ENCODE measurements at regions not wholly inside any gene's neighbourhood (a gene's known extent, or its start where the extent isn't known, plus 50 kb on each side); places are given as distances from the start of the nearest gene placed in this dataset.

- H3K4me3 ChIP-seq (ENCODE audit: low read depth, low read length), result no peak overlapping the region
- no peak for DNase-seq (ENCODE audit: low read depth)
- no peak for TF ChIP-seq CTCF (IDR thresholded peaks at IDR 0.05; ENCODE audit: control insufficient read depth, extremely low read depth, insufficient read depth)
These were observed 73.1 kb upstream of the ACTRT2 start for GRCh38 chr1:2948001-2948750.

GRCh38 chr1:2948751-2949680, 72.3 kb upstream of the ACTRT2 start:
- no peak overlapping the region for H3K4me3 ChIP-seq (ENCODE audit: low read depth, low read length)
- no peak for DNase-seq (ENCODE audit: low read depth)
- TF ChIP-seq CTCF (IDR thresholded peaks at IDR 0.05; ENCODE audit: control insufficient read depth, extremely low read depth, insufficient read depth), result no peak

- no peak for TF ChIP-seq CTCF (IDR thresholded peaks at IDR 0.05; ENCODE audit: control insufficient read depth, extremely low read depth, insufficient read depth)
- H3K4me3 ChIP-seq (ENCODE audit: low read depth, low read length), result no peak overlapping the region
- DNase-seq (ENCODE audit: low read depth), result no peak
These were observed 71.0 kb upstream of the ACTRT2 start for GRCh38 chr1:2949966-2950925.

- DNase-seq (ENCODE audit: low read depth), result no peak
- H3K4me3 ChIP-seq (ENCODE audit: low read depth, low read length), result no peak overlapping the region
- no peak for TF ChIP-seq CTCF (IDR thresholded peaks at IDR 0.05; ENCODE audit: control insufficient read depth, extremely low read depth, insufficient read depth)
These were observed 70.4 kb upstream of the ACTRT2 start for GRCh38 chr1:2950926-2951305.

GRCh38 chr1:2951856-2952255, 69.4 kb upstream of the ACTRT2 start:
- TF ChIP-seq CTCF (IDR thresholded peaks at IDR 0.05; ENCODE audit: control insufficient read depth, extremely low read depth, insufficient read depth), result no peak
- no peak for DNase-seq (ENCODE audit: low read depth)
- no peak overlapping the region for H3K4me3 ChIP-seq (ENCODE audit: low read depth, low read length)

GRCh38 chr1:2952371-2952770, 68.9 kb upstream of the ACTRT2 start:
- TF ChIP-seq CTCF (IDR thresholded peaks at IDR 0.05; ENCODE audit: control insufficient read depth, extremely low read depth, insufficient read depth), result no peak
- no peak overlapping the region for H3K4me3 ChIP-seq (ENCODE audit: low read depth, low read length)
- no peak for DNase-seq (ENCODE audit: low read depth)
